K562 (cell line): ENCODE measurements at regions not wholly inside any gene's neighbourhood (a gene's known extent, or its start where the extent isn't known, plus 50 kb on each side); places are given as distances from the start of the nearest gene placed in this dataset.

Experiments
- GABPA ChIP-seq: fragments of 200-800 bp; sonication (Bioruptor generic); conservative IDR thresholded peaks from 2 replicates; pipeline ENCODE4 v1.6.1; 2016; ENCODE audit warnings: low read depth, missing genetic modification characterization, missing compliant biosample characterization
- POLR2A ChIP-seq: fragments of 450-650 bp; conservative IDR thresholded peaks from 2 replicates; pipeline ENCODE4 v1.6.1; 2016
- ZNF324 ChIP-seq: fragments of 250-450 bp; sonication (Bioruptor Pico); IDR thresholded peaks from 2 replicates; pipeline ENCODE4 v1.4.0; 2020; ENCODE audit warnings: mild to moderate bottlenecking
- TF ChIP-seq, protein P1 (sequence below): fragments of 250-450 bp; sonication (Bioruptor Pico); IDR thresholded peaks from 2 replicates; pipeline ENCODE4 v1.9.0; 2021; ENCODE audit warnings: mild to moderate bottlenecking, inconsistent platforms

DNA sequence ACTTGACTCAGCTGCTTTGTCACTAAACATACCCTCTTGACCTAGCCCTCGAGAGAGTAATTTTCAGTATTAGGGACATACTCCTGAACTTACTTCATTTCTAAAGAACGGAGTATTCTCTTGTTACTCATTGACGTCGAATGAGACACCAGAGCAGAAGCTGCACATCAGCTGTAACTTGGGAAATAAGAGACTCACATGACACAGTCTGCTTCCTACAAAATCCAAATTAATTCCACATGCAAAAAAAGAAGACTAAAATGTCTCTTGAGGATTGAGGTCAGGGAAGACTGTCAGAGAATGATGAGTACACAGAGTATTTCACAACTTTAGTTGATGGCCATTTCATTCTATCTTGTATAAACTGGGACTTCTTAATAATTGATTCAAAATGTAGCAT lies 114.7 kb upstream of the EGFR start:
- TF ChIP-seq POLR2A (no peak), ZNF324 (CRISPR knock-in tag) (no peak), GABPA (tag) (no peak)
- TF ChIP-seq, protein P1, sequence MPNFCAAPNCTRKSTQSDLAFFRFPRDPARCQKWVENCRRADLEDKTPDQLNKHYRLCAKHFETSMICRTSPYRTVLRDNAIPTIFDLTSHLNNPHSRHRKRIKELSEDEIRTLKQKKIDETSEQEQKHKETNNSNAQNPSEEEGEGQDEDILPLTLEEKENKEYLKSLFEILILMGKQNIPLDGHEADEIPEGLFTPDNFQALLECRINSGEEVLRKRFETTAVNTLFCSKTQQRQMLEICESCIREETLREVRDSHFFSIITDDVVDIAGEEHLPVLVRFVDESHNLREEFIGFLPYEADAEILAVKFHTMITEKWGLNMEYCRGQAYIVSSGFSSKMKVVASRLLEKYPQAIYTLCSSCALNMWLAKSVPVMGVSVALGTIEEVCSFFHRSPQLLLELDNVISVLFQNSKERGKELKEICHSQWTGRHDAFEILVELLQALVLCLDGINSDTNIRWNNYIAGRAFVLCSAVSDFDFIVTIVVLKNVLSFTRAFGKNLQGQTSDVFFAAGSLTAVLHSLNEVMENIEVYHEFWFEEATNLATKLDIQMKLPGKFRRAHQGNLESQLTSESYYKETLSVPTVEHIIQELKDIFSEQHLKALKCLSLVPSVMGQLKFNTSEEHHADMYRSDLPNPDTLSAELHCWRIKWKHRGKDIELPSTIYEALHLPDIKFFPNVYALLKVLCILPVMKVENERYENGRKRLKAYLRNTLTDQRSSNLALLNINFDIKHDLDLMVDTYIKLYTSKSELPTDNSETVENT, result no peak
